LNCaP clone FGC (cell line): ENCODE measurements at regions not wholly inside any gene's neighbourhood (a gene's known extent, or its start where the extent isn't known, plus 50 kb on each side); places are given as distances from the start of the nearest gene placed in this dataset.

Experiments
- DNase-seq: peaks from one replicate; pipeline ENCODE4 v3.0.0-alpha.2; 2011; ENCODE audit warnings: low read depth
- H3K4me3 ChIP-seq: 2 replicates; pipeline ENCODE4 v1.5.1; 2011; ENCODE audit warnings: mild to moderate bottlenecking, low read depth, low read length, control low read depth
- TF ChIP-seq, protein P1 (sequence below): IDR thresholded peaks from 2 replicates; pipeline ENCODE4 v1.5.1; 2012; ENCODE audit warnings: mild to moderate bottlenecking; ENCODE audit not compliant: control insufficient read depth, insufficient read depth; ENCODE audit errors: extremely low read depth

DNA sequence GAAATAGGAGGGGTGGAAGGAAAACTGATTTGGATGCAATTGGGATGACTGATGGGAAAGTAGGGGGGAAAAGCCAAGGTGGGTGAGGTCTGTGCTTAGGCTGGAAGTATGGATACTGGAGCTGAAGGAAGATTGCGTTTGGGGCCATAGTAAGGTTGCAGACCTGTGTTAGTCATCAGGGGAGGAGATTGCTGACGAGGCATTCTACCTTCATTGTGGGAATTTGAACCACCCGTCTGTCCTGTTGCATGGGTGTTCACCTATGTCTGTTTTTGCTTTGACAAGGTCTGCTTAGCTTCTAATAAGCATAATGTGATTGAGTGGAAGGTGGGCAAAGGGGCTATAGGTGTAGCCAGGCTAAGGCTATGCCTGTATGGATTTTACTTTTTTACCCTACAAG is 323.8 kb downstream of the BLID start:
- TF ChIP-seq, protein P1, sequence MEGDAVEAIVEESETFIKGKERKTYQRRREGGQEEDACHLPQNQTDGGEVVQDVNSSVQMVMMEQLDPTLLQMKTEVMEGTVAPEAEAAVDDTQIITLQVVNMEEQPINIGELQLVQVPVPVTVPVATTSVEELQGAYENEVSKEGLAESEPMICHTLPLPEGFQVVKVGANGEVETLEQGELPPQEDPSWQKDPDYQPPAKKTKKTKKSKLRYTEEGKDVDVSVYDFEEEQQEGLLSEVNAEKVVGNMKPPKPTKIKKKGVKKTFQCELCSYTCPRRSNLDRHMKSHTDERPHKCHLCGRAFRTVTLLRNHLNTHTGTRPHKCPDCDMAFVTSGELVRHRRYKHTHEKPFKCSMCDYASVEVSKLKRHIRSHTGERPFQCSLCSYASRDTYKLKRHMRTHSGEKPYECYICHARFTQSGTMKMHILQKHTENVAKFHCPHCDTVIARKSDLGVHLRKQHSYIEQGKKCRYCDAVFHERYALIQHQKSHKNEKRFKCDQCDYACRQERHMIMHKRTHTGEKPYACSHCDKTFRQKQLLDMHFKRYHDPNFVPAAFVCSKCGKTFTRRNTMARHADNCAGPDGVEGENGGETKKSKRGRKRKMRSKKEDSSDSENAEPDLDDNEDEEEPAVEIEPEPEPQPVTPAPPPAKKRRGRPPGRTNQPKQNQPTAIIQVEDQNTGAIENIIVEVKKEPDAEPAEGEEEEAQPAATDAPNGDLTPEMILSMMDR = no peak
- no peak for DNase-seq
- no peak overlapping the region for H3K4me3 ChIP-seq

DNA sequence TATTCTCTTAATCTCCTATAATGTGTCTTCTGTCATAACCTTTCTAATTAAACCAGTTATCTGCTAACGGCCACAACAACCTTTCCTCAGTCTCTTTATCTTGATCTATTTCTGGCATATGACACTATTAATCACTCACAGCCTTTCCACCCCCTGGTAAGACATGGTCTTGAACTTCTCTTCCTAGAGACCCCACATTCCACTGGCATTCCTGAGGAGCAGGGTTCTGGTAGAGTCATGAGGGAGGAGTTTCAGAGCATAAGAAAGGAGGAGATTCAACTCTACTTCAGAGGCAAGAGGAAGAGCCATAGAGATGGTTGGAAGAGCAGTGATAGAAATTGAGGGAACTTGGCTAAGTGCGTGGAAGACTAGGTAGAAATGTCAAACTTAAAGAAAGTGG is 325.6 kb downstream of the BLID start:
- TF ChIP-seq, protein P1 = no peak

DNA sequence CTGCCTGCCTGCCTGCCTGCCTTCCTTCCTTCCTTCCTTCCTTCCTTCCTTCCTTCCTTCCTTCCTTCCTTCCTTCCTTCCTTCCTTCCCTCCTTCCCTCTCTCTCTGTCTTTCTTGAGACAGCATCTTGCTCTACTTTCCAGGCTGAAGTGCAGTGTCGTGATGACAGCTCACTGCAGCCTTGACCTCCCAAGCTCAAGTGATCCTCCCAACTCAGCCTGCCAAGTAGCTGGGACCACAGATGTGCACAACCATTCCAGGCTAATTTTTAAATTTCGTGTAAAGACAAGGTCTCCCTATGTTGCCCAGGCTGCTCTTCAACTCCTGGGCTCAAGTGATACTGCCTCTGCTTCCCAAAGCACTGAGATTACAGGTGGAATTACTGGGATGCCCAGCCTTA is 328.2 kb upstream of the SORL1-AS1 start:
- TF ChIP-seq, protein P1 = no peak
- DNase-seq = no peak
- H3K4me3 ChIP-seq = no peak overlapping the region

More for the DNA sequence above, 325.6 kb downstream of the BLID start:
- H3K4me3 ChIP-seq = no peak overlapping the region
- no peak for DNase-seq

DNA sequence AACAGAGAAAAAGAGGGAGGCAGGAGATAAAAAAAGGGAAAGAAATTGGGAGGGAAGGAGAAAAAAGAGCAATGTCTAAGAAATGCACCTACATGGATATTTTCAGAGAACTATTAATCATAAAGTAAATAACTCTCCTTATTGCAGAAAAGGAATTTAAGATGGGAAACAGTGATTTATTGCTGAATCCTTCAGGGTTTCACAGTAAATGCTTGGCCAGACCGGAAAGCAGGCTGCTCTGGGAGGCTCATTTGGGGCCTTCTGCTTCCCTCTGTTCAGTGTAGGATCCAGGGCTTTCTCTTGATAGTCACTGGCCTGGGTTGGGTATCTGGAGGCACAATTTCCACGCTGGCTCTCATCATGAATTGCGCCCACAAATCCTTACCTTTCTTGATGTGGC is 324.3 kb upstream of the SORL1-AS1 start:
- no peak for DNase-seq
- TF ChIP-seq, protein P1 = no peak

DNA sequence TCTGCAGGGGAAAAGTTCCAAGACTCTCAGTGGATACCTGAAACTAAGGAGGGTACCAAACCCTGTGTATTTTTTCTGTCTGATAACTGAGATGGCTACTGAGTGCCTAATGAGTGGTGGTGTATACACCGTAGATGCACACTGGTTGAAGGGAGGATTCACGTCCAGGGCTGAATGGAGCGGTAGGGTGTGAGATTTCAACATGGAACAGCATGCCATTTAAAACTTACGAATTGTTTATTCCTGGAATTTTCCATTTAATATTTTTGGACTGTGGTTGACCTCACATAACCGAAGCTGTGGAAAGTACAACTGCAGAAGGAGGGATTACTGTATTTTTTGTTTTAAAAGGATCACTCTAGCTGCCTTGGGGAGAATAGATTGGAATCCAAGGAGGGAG is 322.5 kb upstream of the SORL1-AS1 start:
- no peak overlapping the region for H3K4me3 ChIP-seq
- TF ChIP-seq, protein P1 = no peak
- DNase-seq = no peak

More for the DNA sequence above, 324.3 kb upstream of the SORL1-AS1 start:
- no peak overlapping the region for H3K4me3 ChIP-seq

DNA sequence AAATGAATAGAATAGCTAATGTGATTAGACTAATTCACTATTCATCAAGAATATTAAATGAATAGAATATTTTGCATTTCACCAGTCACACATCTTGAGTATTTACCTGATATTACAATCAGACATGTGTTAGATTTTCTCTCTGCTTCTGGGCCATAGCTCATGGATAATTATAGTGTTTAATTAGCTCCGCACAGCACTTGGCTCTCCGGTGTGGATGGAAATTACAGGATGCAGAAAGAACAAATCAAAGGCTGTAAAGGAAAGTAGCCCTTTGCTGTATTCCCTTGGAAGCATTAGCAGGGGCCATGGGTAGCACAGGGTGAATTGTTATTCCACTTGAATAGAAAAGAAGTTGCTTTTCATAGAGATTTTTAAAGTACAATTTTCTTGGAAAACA is 320.3 kb upstream of the SORL1-AS1 start:
- TF ChIP-seq, protein P1 = no peak
- H3K4me3 ChIP-seq = no peak overlapping the region
- DNase-seq = no peak

DNA sequence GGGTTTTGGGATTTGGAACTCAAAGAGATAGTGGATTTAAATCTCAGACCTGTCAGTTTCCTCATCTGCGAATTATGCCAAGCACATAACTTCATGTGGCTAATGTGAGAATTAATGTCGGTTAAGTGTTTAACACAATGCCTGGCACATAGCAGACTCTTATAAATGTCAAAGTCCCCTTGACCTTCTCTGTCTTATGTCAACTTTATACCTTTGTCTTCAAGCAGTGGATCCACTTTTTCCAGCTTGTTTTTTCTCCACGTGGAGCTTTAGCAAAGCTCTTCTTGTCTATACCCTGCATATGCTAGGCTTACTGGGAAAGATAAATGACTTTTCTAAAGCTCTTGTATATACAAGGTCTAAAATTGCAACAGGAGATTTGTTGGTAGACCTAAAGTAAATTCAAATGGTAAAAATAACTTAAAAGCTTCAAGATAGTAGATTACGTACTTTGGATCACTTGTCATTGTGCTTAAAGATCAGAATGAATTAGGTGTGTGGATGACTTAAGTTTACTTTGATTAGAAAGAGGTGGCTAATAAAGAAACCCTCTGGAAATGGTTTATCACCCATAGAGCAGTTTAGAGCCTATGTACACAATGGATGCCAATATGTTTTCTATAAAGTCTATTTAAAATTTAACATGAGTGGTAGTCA is 318.3 kb upstream of the SORL1-AS1 start:
- TF ChIP-seq, protein P1 = no peak
- no peak overlapping the region for H3K4me3 ChIP-seq
- DNase-seq = no peak
